Endothelial cell (in vitro differentiated cells): ENCODE measurements at regions not wholly inside any gene's neighbourhood (a gene's known extent, or its start where the extent isn't known, plus 50 kb on each side); places are given as distances from the start of the nearest gene placed in this dataset.

ENCODE experiments used
- DNase-seq: peaks from one replicate; pipeline ENCODE4 v3.0.0; 2021; ENCODE audit warnings: low spot score
- H3K27ac Mint-ChIP-seq: one replicate; pipeline ENCODE4 v1.8.0; 2021; ENCODE audit warnings: mixed read lengths, inconsistent platforms; ENCODE audit not compliant: unreplicated experiment
- H3K27me3 Mint-ChIP-seq: one replicate; pipeline ENCODE4 v1.8.0; 2021; ENCODE audit warnings: mild to moderate bottlenecking, moderate library complexity, mixed read lengths, inconsistent platforms; ENCODE audit not compliant: unreplicated experiment
- H3K36me3 Mint-ChIP-seq: one replicate; pipeline ENCODE4 v1.8.0; 2021; ENCODE audit warnings: mild to moderate bottlenecking, low read depth, mixed read lengths, inconsistent platforms; ENCODE audit not compliant: unreplicated experiment
- H3K4me1 Mint-ChIP-seq: one replicate; pipeline ENCODE4 v1.8.0; 2021; ENCODE audit warnings: mild to moderate bottlenecking, mixed read lengths, inconsistent platforms; ENCODE audit not compliant: unreplicated experiment
- H3K4me3 Mint-ChIP-seq: one replicate; pipeline ENCODE4 v1.8.0; 2021; ENCODE audit warnings: mild to moderate bottlenecking, mixed read lengths, inconsistent platforms; ENCODE audit not compliant: unreplicated experiment
- H3K9me3 Mint-ChIP-seq: one replicate; pipeline ENCODE4 v1.8.0; 2021; ENCODE audit warnings: mixed read lengths, inconsistent platforms; ENCODE audit not compliant: unreplicated experiment
- TF ChIP-seq, protein P1 (sequence below): fragments of 200-600 bp; sonication (generic); IDR thresholded peaks from one replicate; pipeline ENCODE4 v1.5.0; 2021; ENCODE audit warnings: antibody characterized with exemption; ENCODE audit not compliant: unreplicated experiment

DNA sequence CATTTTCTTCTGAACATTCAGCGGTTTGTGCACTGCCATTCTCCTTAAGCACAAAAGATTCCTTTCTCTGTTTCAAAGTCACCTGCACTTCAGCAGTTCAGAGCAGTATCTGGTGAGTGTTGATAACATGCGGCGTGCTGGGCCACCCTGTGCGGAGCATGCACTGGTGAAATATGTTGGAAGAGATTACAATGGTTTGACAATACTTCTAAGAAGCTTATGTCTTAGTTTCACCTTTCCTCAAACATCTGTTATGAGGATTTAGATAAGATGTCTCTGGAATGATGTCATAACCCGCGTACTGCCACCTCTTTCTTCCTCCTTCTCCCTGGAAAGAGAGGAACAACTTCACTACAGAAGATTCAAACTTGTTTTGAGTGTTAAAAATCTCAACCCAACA is 650.3 kb downstream of the AJAP1 start:
- DNase-seq: no peak
- no peak overlapping the region for H3K27ac Mint-ChIP-seq
- no peak overlapping the region for H3K4me3 Mint-ChIP-seq
- TF ChIP-seq, protein P1, sequence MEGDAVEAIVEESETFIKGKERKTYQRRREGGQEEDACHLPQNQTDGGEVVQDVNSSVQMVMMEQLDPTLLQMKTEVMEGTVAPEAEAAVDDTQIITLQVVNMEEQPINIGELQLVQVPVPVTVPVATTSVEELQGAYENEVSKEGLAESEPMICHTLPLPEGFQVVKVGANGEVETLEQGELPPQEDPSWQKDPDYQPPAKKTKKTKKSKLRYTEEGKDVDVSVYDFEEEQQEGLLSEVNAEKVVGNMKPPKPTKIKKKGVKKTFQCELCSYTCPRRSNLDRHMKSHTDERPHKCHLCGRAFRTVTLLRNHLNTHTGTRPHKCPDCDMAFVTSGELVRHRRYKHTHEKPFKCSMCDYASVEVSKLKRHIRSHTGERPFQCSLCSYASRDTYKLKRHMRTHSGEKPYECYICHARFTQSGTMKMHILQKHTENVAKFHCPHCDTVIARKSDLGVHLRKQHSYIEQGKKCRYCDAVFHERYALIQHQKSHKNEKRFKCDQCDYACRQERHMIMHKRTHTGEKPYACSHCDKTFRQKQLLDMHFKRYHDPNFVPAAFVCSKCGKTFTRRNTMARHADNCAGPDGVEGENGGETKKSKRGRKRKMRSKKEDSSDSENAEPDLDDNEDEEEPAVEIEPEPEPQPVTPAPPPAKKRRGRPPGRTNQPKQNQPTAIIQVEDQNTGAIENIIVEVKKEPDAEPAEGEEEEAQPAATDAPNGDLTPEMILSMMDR: no peak
- no peaks in the 10 kb centered on the region for H3K9me3 Mint-ChIP-seq
- H3K36me3 Mint-ChIP-seq: no peaks in the 10 kb centered on the region
- no peaks in the 10 kb centered on the region for H3K27me3 Mint-ChIP-seq
- no peaks in the 10 kb centered on the region for H3K4me1 Mint-ChIP-seq

DNA sequence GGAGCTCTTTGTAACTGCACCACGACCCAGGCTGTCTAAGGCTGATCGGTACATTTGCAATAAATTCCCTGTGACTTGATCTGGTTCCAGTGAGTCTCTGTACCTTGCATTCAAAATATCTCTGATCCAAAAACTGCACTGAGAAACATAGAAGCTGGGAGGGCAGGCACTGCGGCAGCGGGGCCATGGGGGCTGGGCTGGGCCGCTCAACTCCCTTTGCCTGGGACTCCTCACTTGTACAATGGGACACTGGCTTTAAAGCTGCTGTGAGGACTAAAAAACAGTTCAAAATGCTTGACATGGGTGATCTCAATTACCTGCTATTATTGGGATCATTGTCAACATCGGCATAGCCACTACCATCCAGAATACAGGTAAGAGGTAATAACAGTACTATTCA is 644.0 kb downstream of the AJAP1 start:
- Mint-ChIP-seq H3K27me3 (peaks cover 3% of the 10 kb centered on the region), H3K36me3 (no peaks in the 10 kb centered on the region), H3K27ac (no peak overlapping the region), H3K4me1 (peaks cover 2% of the 10 kb centered on the region), H3K4me3 (no peak overlapping the region), H3K9me3 (no peaks in the 10 kb centered on the region)
- DNase-seq: no peak
- TF ChIP-seq, protein P1: no peak

DNA sequence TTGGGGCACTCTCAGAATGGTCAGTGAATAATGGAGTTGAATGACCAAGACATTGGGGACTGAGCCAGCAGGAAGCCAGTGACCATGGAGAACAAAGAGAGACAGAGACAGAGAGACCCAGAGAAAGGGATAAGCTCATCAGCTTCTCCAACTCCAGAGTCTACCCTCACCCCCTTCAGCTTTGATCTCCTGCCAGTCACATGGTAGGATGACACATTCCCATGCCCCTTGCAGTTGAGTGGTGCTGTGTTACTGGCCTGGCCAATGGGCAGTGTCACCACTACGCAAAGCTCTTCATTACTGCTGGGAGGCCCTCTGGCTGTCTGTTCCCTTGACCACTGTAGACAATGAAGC is 643.5 kb downstream of the AJAP1 start:
- Mint-ChIP-seq H3K27ac (no peak overlapping the region), H3K4me1 (peaks cover 2% of the 10 kb centered on the region), H3K36me3 (no peaks in the 10 kb centered on the region), H3K4me3 (no peak overlapping the region), H3K27me3 (peaks cover 3% of the 10 kb centered on the region), H3K9me3 (no peaks in the 10 kb centered on the region)
- TF ChIP-seq, protein P1: no peak
- DNase-seq: no peak

DNA sequence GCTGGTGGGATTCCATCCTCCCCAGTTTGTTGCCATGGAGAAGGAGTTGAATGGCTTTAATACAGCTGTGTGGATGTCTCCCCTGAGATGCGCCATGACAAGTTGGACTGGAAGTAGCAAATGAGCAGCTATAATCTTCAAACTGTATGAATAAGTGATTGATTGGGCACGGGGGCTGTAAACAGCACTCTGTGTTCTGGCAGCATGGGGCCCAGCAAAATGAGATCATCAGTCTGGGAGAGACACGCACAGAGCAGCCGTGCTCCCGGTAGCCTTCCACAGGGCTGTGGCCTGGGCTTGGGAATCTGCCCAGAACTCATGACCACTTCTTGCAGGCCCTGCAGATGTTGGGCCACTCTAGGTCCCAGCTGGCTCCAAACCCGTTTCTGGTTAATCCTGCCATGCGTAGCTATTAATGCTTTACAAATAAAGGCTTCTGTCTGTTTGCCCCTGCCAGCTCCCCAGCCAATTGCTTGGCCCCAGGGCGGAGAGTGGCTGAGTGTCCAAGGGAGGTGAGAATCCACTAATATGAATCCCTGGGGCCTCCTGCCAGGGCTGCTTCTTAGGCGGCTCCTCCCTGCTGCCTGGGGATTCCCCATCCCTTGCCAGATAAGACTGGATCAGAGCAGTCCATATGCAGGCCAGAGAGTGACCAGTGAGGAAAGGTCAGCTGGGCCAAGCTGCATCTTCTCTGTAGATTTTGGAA is 642.9 kb downstream of the AJAP1 start:
- Mint-ChIP-seq H3K36me3 (no peaks in the 10 kb centered on the region), H3K27me3 (peaks cover 3% of the 10 kb centered on the region), H3K4me3 (no peak overlapping the region), H3K4me1 (peaks cover 2% of the 10 kb centered on the region), H3K27ac (no peak overlapping the region), H3K9me3 (no peaks in the 10 kb centered on the region)
- TF ChIP-seq, protein P1: no peak
- no peak for DNase-seq

DNA sequence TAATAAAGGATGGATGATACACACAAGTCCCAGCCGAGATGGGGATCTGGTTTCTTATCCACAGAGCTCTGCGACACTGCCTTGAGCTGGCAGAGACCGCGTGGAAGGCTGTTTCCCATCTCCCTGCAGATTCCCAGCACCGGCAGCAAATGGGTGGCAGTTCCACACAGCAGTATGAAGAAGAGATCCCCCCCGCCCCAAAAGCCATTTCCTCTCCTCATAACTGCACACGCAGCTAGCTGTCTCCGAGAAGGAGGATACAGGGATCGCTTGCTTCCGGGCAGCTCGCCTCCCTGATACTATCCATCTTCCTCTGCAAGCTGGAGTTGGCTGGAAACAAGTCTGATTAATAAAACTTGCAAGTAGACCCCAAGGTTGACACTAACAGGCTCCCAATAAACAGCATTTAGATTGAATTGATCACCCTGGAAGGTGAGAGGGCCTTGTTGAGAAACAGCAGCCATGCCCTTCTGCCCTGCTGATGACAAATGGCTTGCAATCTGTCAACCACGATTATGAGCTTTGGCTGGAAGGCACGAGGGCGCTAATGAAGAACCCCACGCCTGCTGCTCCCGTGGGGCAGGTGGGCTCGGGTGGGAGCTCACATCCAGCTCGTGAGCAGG is 642.3 kb downstream of the AJAP1 start:
- no peak overlapping the region for H3K4me3 Mint-ChIP-seq
- H3K36me3 Mint-ChIP-seq: no peaks in the 10 kb centered on the region
- no peak overlapping the region for H3K27ac Mint-ChIP-seq
- no peaks in the 10 kb centered on the region for H3K9me3 Mint-ChIP-seq
- no peak for DNase-seq
- peaks cover 2% of the 10 kb centered on the region for H3K4me1 Mint-ChIP-seq
- peaks cover 3% of the 10 kb centered on the region for H3K27me3 Mint-ChIP-seq
- TF ChIP-seq, protein P1: no peak
